ENCODE measurements at regions not wholly inside any gene's neighbourhood (a gene's known extent, or its start where the extent isn't known, plus 50 kb on each side); places are given as distances from the start of the nearest gene placed in this dataset.

DNA sequence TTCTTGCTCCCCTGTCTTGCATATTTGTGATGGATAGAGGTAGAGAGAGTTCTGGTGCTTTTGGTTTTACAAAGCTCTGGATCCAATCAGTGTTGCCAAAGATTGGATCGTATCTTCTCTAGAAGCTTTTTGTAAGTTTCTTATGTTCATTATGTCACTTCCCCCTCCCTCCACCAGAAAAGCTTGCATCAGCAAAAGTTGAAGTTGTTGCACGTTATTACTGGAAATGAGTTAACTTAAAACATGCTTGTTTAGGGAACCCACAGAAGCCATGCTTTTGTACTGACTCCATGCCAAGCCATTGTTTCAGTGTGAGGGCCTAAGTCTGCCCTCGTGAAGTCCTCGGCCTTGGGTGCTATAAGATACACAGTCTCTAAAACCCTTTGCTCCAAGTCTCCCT is 186.5 kb downstream of the ERCC6L2 start:
- Histone ChIP-seq H3K4me3 (ENCODE audit: low read length) (no peak overlapping the region), H3K27me3 (ENCODE audit: insufficient read depth, low read depth, low read length) (no peaks in the 10 kb centered on the region), H3K36me3 (ENCODE audit: insufficient read depth, low read length) (no peaks in the 10 kb centered on the region), H3K27ac (ENCODE audit: low read length) (no peak overlapping the region), H2AFZ (ENCODE audit: low read depth, low read length) (no peak overlapping the region), H4K20me1 (ENCODE audit: insufficient read depth) (no peaks in the 10 kb centered on the region), H3K9me2 (ENCODE audit: insufficient read depth, low read length) (no peaks in the 10 kb centered on the region), H3F3A (ENCODE audit: insufficient read depth, low read length, poor library complexity, severe bottlenecking) (no peaks in the 10 kb centered on the region), H3K9me3 (ENCODE audit: low read length) (no peaks in the 10 kb centered on the region), H3K9ac (ENCODE audit: low read length) (no peak overlapping the region), H3K79me2 (replicated peaks; ENCODE audit: insufficient read depth, low read length) (no peaks in the 10 kb centered on the region), H3K4me2 (ENCODE audit: low read length) (no peak overlapping the region)
- TF ChIP-seq SMC3 (conservative IDR thresholded peaks at IDR 0.05; ENCODE audit: poor library complexity), result no peak
- TF ChIP-seq TAF1 (IDR thresholded peaks at IDR 0.05; ENCODE audit: low read depth), result no peak
- TF ChIP-seq, protein P1, sequence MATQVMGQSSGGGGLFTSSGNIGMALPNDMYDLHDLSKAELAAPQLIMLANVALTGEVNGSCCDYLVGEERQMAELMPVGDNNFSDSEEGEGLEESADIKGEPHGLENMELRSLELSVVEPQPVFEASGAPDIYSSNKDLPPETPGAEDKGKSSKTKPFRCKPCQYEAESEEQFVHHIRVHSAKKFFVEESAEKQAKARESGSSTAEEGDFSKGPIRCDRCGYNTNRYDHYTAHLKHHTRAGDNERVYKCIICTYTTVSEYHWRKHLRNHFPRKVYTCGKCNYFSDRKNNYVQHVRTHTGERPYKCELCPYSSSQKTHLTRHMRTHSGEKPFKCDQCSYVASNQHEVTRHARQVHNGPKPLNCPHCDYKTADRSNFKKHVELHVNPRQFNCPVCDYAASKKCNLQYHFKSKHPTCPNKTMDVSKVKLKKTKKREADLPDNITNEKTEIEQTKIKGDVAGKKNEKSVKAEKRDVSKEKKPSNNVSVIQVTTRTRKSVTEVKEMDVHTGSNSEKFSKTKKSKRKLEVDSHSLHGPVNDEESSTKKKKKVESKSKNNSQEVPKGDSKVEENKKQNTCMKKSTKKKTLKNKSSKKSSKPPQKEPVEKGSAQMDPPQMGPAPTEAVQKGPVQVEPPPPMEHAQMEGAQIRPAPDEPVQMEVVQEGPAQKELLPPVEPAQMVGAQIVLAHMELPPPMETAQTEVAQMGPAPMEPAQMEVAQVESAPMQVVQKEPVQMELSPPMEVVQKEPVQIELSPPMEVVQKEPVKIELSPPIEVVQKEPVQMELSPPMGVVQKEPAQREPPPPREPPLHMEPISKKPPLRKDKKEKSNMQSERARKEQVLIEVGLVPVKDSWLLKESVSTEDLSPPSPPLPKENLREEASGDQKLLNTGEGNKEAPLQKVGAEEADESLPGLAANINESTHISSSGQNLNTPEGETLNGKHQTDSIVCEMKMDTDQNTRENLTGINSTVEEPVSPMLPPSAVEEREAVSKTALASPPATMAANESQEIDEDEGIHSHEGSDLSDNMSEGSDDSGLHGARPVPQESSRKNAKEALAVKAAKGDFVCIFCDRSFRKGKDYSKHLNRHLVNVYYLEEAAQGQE (IDR thresholded peaks at IDR 0.05; ENCODE audit: borderline replicate concordance), result no peak
- TF ChIP-seq POLR2AphosphoS5 (IDR thresholded peaks at IDR 0.05), result no peak
- TF ChIP-seq CTCF (IDR thresholded peaks at IDR 0.05; ENCODE audit: poor library complexity, severe bottlenecking), result no peak
- no peak for TF ChIP-seq EP300 (conservative IDR thresholded peaks at IDR 0.05; ENCODE audit: poor library complexity, severe bottlenecking)
- no peak for TF ChIP-seq MXI1 (conservative IDR thresholded peaks at IDR 0.05; ENCODE audit: poor library complexity, severe bottlenecking)
- no peak for TF ChIP-seq EZH2 (IDR thresholded peaks at IDR 0.05; ENCODE audit: borderline replicate concordance, insufficient read depth, low read length, poor library complexity, severe bottlenecking)
- no peak for TF ChIP-seq RAD21 (conservative IDR thresholded peaks at IDR 0.05)

- Histone ChIP-seq H3F3A (ENCODE audit: insufficient read depth, low read length, poor library complexity, severe bottlenecking) (no peaks in the 10 kb centered on the region), H3K27ac (ENCODE audit: low read length) (no peak overlapping the region), H2AFZ (ENCODE audit: low read depth, low read length) (no peak overlapping the region), H3K9me2 (ENCODE audit: insufficient read depth, low read length) (no peaks in the 10 kb centered on the region), H3K9me3 (ENCODE audit: low read length) (no peaks in the 10 kb centered on the region), H3K9ac (ENCODE audit: low read length) (no peak overlapping the region), H3K27me3 (ENCODE audit: insufficient read depth, low read depth, low read length) (no peaks in the 10 kb centered on the region), H4K20me1 (ENCODE audit: insufficient read depth) (no peaks in the 10 kb centered on the region), H3K36me3 (ENCODE audit: insufficient read depth, low read length) (no peaks in the 10 kb centered on the region), H3K4me3 (ENCODE audit: low read length) (no peak overlapping the region), H3K79me2 (replicated peaks; ENCODE audit: insufficient read depth, low read length) (no peaks in the 10 kb centered on the region), H3K4me2 (ENCODE audit: low read length) (no peak overlapping the region)
- TF ChIP-seq, protein P1 (IDR thresholded peaks at IDR 0.05; ENCODE audit: borderline replicate concordance), result no peak
- TF ChIP-seq MXI1 (conservative IDR thresholded peaks at IDR 0.05; ENCODE audit: poor library complexity, severe bottlenecking) (no peak), TAF1 (IDR thresholded peaks at IDR 0.05; ENCODE audit: low read depth) (no peak), POLR2AphosphoS5 (IDR thresholded peaks at IDR 0.05) (no peak), CTCF (IDR thresholded peaks at IDR 0.05; ENCODE audit: poor library complexity, severe bottlenecking) (no peak), SMC3 (conservative IDR thresholded peaks at IDR 0.05; ENCODE audit: poor library complexity) (no peak), RAD21 (conservative IDR thresholded peaks at IDR 0.05) (no peak), EP300 (conservative IDR thresholded peaks at IDR 0.05; ENCODE audit: poor library complexity, severe bottlenecking) (no peak), EZH2 (IDR thresholded peaks at IDR 0.05; ENCODE audit: borderline replicate concordance, insufficient read depth, low read length, poor library complexity, severe bottlenecking) (no peak)
Observed at GRCh38 chr9:96061293-96061987, 185.9 kb downstream of the ERCC6L2 start.

All from neural cell (in vitro differentiated cells).